HG03442 (cell line): ENCODE measurements at regions not wholly inside any gene's neighbourhood (a gene's known extent, or its start where the extent isn't known, plus 50 kb on each side); places are given as distances from the start of the nearest gene placed in this dataset.

Experiments
- ATAC-seq: cut with Tn5 transposase; IDR thresholded peaks from one replicate; pipeline ENCODE4 v1.9.1; 2021; ENCODE audit warnings: mild to moderate bottlenecking, moderate library complexity; ENCODE audit not compliant: unreplicated experiment

DNA sequence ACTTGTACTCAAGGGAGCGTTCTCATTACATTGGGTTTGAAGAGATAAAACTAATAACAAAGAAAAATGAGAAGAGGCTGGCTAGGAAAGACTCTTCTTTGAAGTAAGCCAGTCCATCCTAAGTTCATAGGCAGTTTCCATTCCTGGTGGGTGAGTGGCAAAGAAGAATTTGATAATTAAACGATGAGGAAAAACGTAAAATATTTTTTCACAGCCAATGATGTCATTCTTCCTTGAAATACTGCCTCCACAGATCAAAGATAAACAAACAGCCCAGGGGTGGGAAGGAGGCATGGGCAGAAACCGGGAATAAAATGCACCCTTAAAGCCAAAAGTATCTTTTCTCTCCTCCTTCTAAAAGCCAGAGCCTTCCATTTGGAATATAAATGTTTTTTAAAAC lies 346.6 kb downstream of the PMP22 start:
- ATAC-seq: no peak

DNA sequence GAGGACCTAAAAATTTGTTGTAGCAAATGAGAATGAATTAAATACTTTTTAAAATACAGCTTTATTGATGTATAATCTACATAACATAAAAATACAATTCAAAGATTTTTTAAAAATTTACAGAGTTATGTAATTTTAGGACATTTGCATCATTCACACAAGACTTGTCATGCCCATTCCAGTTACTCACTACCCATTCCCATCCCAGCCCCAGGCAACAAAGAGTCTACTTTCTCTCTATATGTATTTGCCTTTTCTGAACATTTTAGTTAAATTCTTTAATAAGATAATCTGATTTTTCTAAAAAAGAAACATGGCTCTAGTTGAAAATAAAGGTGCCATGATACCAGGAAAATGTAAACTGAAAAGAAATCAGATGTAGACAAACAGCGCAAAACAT lies 354.2 kb downstream of the PMP22 start:
- no peak for ATAC-seq

DNA sequence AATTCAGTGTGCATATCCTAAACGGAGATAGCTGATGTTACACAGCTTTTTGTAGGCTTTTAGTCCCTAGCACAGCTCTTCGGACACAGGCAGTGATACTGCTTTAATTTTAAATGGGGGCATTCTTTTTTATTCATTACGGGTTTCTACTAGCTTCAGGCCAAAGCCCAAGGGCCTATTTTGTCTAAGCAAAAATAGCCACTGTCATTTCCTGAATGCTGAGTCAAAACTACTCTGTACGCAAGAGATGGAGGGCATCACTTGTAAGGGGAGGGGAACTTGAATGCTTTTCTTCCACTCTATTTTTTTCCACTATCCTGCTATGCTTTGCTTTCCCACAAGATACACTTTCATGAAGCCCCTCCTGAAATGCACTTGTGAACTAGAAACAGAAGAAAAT lies 360.7 kb downstream of the PMP22 start:
- ATAC-seq: no peak

DNA sequence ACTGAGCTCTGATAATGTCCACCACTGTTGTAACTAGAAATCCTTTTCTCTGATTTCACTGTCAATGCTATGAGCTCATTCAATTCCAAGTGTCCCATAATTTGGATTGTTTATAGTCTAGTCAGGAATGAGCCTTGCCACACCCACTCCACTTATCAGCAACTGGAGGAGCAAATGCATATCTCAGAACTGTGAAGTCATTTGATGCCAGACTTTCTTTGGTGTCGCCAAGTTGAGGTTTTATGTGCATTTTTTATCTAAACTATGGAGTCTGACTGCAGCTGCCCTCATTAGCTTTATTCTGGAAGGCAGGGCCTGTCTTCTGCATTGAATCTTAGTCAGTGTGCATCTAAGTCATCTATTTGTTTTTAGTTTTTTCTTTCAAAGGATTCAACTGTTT lies 361.3 kb downstream of the PMP22 start:
- no peak for ATAC-seq

DNA sequence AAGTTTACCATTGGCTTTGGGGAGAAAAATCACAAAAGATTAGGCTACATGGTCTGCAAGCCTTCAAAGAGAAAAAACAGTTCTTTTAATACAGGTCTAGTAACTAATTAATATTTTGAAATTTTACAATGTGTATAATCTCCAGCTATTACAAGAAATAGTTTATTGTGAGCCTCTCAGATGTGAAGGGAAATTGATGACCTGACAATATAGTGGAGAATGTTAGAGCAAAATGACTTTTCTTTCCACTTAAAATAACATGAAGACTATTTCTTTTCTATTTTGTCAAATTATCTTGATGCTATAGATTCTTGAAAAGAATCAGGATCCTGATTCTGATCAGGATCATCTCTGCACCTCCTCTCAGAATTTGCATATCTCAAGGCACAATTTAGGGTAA lies 362.3 kb downstream of the PMP22 start:
- no peak for ATAC-seq

DNA sequence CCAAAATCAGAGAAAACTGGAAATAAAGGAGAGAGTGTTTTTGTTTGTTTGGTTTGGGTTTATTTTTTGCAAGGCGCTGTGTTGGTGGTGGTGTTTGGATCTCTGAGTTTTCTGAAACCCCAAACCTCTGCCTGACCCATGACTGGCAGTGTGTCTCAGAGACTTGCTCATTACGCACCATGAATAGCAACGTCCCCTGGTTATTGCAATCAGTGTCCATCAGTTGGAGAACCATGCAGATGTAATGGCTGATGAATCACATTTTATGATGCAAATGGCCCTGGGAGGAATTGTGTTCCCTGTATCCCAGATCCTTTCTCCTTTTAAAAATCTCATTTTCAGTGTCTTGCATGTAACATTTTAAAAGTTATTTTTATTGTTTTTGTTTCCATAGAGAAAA lies 362.8 kb downstream of the PMP22 start:
- ATAC-seq: no peak

DNA sequence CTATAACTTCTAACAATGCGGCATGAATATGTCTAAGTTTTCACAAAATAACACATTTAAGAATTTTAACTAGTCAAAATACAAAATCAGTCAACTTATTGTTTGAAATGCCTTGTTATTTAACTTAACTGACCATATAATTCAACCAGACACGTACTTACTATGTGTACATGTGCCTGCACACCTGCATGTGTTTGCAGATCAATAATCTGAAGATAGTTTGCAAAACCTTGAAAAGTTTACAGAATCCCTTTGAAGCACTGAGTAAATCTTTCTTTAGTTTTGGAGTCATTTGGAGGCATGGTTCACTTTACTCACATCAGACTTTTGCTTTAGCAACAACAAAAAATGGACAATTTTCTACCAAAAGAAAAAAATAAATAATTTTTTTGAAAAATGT lies 363.8 kb downstream of the PMP22 start:
- no peak for ATAC-seq

DNA sequence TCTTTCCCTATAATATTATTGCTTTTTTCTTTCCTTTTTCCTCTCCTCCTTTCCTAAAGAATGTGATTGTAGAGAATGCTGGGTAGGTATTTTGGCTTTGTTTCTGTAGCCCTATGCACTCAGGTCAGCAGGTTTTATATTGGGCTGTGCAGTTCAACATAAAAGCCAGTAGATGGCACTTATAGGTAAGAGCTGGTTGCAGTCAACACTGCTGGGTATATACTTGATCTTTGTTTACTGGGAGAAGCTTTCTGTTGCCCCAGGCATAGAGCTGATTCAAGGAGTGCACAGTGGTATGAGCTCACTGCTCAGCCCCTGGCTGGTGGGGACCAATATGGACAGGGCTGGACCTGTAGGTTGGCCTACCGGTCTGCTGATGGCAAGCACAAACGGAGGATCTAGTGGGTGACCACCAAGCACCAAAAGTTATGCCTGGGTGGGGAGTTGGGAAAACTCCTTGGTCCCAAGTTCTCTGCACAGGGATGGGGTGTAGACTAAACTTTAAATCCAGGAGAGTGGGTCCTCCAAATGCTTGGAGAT lies 378.9 kb downstream of the PMP22 start:
- no peak for ATAC-seq

DNA sequence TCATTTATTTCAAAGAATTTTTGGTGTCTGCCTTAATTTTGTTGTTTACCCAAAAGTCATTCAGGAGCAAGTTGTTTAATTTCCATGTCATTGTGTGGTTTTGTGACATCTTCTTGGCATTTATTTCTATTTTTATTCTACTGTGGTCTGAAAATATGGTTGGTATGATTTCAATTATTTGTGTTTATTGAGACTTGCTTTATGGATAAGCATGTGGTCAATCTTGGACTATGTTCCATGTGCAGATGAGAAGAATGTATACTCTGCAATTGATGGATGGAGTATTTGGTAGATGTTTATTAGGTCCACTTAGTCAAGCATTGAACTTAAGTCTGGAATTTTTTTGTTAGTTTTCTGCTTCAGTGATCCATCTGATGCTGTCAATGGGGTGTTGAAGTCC lies 383.0 kb downstream of the PMP22 start:
- no peak for ATAC-seq

DNA sequence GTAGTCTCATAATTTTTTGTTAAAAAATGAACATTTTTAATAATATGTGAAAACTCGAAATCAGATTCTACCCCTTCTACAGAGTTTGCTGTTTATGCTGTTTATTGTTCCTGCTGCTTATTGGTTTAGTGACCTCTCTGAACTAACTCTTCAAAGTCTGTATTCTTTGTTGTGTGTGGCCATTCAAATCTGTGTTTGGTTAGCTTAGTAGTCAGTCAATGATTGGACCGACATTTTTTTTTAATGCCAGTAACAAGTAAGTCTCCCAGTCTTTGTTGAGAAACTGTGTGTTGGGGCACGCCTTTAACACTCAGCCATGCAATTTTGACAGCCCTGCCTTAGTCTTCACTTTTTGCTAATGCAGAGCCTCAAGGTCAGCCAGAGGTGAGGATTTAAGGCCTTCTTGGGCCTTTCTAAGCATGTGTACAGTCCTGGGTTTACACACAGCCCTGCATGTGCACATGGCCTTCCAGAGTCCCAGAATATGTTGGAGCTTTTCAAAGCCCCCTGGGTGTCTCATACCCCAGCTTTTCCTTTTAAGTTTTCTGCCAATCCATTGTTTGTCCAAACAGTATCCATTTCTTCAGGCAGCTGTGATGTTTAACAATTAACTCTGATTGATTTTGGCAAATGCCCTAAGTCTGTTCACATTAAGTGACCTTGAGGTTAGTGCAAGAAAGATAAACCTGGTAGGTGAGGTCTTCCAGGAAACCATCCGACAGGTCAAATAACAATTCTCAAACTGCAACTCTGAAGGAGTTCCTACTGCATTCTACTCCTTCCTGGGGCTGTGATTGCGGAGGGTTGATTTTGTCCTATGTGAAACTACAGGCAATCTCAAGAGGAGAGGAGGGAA lies 389.3 kb downstream of the PMP22 start:
- no peak for ATAC-seq

DNA sequence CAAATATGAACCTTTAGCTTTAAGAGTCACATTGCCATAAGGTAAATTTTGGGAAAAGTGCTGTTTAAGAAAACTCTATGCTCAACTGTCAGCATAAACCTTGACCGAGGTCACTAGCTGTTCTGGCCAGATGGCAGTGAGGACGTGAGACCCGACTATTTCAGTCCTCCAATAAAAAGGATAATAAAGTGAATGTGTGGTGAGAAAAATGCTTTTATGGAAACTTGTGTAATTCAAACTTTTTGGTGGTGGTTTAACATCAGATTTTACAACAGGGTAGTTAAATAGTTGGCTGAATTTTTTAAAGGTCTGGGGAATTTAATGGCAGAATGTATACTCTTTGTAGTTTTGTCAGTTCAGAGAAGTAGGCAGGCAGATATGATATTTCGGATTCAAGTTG lies 391.1 kb downstream of the PMP22 start:
- ATAC-seq: no peak

DNA sequence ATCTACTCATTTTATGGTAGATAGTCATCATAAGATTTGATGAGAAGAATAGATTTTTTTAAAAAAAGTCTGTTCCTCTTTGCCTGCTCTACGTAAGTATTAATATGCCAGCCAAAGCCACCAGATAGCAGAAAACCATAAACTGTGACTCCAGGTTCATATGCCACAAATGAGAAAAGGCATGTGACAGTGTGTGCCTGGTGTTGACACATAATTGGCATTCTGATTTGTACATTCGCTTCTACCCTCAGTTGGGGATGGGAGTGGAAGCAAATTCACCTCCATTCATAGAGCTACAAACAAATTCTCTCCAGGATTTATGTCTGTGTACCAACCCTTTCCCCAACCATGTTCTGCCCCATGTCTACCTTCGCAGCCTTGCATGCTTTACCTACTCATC lies 391.6 kb downstream of the PMP22 start:
- no peak for ATAC-seq

DNA sequence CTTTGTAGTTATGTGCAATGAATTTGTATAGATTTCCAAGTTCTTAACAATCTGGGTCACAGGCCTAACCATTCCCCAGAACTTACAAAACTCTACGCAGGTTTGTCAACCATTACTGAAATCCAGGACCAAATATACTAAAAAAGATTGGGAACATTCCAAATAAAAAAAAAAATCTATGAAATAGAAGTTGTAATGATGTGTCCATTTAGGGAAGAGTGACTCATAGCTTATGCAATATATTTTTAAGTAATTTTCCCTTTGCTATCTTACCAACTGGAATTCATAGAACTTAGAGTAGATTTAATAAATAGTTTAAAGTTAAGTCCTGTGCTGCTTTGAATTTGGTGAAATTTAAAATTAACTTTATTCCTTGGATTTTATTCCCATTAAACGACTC lies 393.2 kb downstream of the PMP22 start:
- no peak for ATAC-seq

DNA sequence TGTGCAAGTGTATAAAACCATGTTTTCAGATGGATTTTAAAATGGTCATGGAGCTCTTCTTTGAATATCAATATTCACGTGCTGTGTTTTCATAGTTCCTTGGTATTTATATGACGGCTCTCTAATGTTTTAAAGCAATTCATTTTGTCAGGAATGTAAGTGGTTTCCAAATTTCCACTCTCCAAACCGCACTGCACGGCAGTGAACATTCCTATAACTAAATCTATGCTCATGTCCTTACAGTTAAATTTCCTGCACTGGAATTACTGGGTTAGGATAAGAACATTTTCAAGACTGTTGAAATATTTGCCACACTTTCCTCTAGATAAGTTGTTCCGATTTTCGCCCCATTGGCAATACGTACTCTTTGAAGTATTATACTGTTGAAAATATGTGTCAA lies 398.9 kb downstream of the PMP22 start:
- no peak for ATAC-seq

DNA sequence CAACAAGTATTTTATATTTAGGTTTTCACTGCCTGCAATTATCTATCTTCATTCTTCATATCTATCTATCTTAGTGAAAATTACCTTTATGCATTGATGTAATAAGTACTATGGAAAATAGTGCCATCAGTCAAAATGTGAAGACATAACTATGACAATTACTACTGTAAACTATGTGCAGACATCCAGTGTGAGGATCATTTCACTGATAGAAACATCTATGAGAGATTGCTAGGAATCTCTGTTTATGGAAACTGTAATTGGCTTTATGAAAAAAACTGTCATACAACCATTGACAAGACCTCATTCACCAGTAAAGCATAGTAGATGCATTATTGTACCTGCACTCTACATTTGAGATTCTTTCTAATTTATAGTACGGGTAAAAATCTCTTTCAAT lies 401.0 kb downstream of the PMP22 start:
- no peak for ATAC-seq

DNA sequence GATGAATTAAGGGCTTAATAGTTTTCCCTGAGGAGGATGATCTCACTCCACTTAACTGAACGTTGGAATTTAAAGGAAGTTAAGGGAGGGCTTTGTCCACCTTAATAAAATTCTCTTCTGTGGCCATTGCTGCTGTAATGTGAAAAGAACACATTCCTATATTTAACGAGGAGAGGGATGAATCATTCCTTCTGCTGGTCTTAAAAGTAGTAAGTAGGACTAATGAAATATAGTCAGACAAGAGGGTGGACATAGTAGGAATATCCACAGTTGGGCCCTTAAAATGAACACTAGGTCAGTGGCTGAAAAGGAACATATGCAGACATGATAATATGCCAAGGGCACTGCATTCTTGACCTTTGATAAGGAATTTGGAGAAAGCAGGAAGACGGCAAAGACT lies 405.6 kb downstream of the PMP22 start:
- ATAC-seq: no peak

DNA sequence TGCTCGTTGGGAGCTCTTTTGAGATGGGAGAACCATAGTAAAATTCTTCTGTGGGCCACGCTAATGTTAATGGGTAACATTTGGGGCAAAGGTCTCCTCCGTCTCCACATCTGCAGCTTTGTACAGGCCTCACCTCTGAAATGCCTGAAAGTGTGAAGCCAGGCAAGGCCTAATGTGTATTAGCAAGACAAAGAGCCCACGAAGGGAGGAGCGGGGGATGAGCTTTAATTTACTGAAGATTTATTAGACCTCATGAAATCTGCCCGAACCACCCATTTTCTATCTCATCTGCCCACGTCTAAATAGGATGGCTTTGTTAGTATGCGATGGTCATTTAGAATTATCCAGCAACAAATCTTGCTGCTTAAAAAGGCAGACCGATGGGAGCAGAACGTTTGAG lies 408.9 kb downstream of the PMP22 start:
- ATAC-seq: no peak

DNA sequence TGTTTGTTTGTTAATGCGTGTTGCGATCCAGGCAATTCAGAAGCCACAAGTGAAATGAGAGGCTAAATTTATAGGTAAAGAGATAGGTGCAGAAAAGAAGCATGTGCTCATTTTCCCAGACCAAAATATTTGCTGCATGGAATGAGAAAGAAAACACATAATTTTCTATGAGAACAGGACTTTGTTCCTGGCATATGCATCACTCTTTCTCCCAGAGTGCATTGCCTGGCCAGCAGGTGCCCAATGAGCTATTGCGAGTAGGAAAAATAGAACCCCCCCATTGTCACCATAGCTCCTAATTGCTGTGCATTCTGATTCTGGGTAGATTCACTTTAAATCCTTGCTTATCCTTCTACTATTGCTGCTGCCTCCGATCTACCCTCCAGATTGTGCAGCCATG lies 410.4 kb downstream of the PMP22 start:
- no peak for ATAC-seq

DNA sequence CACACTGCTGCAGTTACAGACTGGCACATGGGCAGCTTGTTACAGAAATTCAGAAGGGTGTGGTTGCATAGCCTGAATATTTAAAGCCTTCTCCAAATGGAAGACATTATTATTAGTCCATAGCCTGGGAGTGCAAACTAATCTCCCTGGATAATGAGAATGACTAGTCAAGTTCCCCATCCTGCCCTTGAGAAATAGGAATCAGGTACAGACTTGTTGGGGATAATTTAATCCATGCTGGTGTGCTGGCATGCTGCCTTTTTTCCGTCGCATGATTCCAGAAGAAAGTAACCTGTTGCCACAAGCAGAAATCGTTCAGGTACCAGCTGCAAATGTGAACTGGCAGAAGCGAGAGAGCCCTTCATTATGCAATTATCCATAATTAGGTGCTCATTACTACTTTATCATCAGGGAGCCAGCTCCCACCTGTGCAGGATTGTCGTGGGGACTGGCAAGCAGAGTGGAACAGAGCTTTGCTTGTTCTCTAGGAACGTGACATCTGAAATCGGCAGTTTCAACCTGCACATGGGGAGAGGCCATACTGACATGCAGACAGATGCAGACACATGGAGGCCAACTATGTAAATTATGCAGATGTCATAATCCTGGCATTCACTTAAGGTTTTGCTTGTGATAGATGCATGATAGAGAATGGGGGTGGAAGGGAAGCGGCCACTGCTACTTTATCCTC lies 419.4 kb downstream of the PMP22 start:
- ATAC-seq: no peak

DNA sequence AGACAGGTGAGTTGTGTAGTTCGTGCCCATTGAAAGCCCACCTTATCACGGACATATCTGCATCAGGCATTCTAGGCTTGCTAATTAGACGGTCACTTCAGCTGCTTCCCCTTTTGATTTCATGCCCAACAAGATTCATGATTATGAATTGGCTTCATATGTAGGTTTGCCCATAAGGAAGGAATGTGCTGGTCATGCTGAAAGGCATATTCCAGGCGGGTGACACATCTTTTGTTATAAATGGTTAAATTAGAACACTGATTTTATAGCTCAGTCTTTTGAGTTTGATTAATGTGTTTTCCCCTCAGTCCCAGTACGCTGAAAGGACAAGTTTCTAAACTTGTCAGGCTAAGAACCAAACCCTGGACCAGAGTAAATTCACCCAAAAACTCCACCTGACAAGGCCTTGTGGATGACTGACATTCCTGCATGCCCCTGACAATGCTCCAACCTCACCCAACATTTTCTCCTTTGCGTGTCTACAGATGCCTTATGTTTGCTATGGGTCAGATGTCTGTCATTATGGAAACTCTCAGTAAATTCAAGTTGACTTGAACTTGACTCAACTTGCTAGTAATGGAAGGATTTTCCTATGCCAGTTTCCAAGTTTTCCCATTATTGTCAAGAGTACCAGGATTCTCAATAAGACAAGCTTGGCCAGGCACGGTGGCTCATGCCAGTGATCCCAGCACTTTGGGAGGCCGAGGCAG lies 421.9 kb downstream of the PMP22 start:
- ATAC-seq: no peak

DNA sequence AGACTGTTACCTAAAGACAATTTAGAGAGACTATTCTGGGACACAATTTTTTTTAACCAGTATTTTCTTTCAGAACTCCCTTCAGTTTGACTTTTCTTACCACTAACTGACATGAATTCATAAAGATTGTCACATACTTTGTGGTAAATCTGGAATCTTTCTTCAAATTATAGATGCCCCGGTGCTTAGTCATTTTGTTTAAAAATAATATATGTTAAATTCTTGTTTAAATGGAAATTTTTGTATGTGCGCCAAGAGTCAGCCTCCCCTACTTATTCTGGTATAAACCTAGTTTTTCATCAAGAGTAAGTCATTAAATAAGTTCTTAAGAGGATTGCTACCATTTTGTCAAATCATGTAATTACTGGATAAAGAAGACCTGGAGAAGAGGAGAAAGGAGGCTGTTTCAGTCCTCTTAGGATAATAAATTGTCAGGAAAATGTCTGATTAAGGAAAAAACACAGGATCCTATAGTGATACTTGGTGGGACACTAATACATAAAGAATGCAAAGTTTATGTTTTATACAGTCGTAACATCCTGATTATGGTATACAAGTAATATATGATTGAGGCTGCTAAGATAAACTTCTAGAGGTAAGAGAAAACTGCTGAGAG lies 424.4 kb downstream of the PMP22 start:
- ATAC-seq: no peak
